Peyer's patch (tissue), 4 donors: ENCODE measurements at regions not wholly inside any gene's neighbourhood (a gene's known extent, or its start where the extent isn't known, plus 50 kb on each side); places are given as distances from the start of the nearest gene placed in this dataset.

Experiments used
- CTCF ChIP-seq, 6 experiments: fragments of 450-650 bp in 4 of 6; fragments of 200-600 bp in 2 of 6; sonication (generic) in 1 of 6; IDR thresholded peaks; one replicate each; pipeline ENCODE4 v1.5.1; 2017 to 2019; ENCODE audit warnings: antibody characterized with exemption in 6 of 6, mild to moderate bottlenecking in 3 of 6, moderate library complexity in 1 of 6
- POLR2A ChIP-seq, 2 donors: fragments of 450-650 bp; IDR thresholded peaks; one replicate each; pipeline ENCODE4 v1.5.1; 2017; ENCODE audit warnings: antibody characterized with exemption in 2 of 2, mild to moderate bottlenecking in 2 of 2, moderate library complexity in 2 of 2

GRCh38 chr2:42910645-42911405, 118.4 kb upstream of the HAAO start:
- TF ChIP-seq POLR2A (IDR thresholded peaks at IDR 0.05): no peak
- TF ChIP-seq CTCF (IDR thresholded peaks at IDR 0.05): no peak
